ENCODE measurements at regions not wholly inside any gene's neighbourhood (a gene's known extent, or its start where the extent isn't known, plus 50 kb on each side); places are given as distances from the start of the nearest gene placed in this dataset.

GRCh38 chr6:110033101-110033500 lies 55.0 kb downstream of the GPR6 start:
- TF ChIP-seq USF1 (IDR thresholded peaks at IDR 0.05) (no peak), TEAD4 (IDR thresholded peaks at IDR 0.05) (no peak), CEBPB (IDR thresholded peaks at IDR 0.05) (no peak), TAF1 (IDR thresholded peaks at IDR 0.05; ENCODE audit: low read depth) (no peak), CREB1 (IDR thresholded peaks at IDR 0.05; ENCODE audit: low read depth) (no peak), YY1 (IDR thresholded peaks at IDR 0.05; ENCODE audit: low read depth) (no peak), TCF12 (IDR thresholded peaks at IDR 0.05; ENCODE audit: low read depth) (no peak), RAD21 (IDR thresholded peaks at IDR 0.05; ENCODE audit: low read depth) (no peak), EGR1 (IDR thresholded peaks at IDR 0.05) (no peak), NFIC (IDR thresholded peaks at IDR 0.05) (no peak), REST (IDR thresholded peaks at IDR 0.05; ENCODE audit: low read depth) (no peak), MAX (IDR thresholded peaks at IDR 0.05) (no peak)

- TF ChIP-seq FOXM1 (IDR thresholded peaks at IDR 0.05; ENCODE audit: borderline replicate concordance, low read depth) (no peak), TAF1 (IDR thresholded peaks at IDR 0.05; ENCODE audit: low read depth) (no peak), ZBTB7A (IDR thresholded peaks at IDR 0.05; ENCODE audit: low read depth) (no peak), NFIC (IDR thresholded peaks at IDR 0.05) (no peak), YY1 (IDR thresholded peaks at IDR 0.05; ENCODE audit: low read depth) (no peak), TCF12 (IDR thresholded peaks at IDR 0.05; ENCODE audit: low read depth) (no peak), TEAD4 (IDR thresholded peaks at IDR 0.05) (no peak), CEBPB (IDR thresholded peaks at IDR 0.05) (no peak), EP300 (IDR thresholded peaks at IDR 0.05; ENCODE audit: borderline replicate concordance) (no peak), REST (IDR thresholded peaks at IDR 0.05; ENCODE audit: low read depth) (no peak), EGR1 (IDR thresholded peaks at IDR 0.05) (no peak), RAD21 (IDR thresholded peaks at IDR 0.05; ENCODE audit: low read depth) (no peak), MAX (IDR thresholded peaks at IDR 0.05) (no peak), CREB1 (IDR thresholded peaks at IDR 0.05; ENCODE audit: low read depth) (no peak), USF1 (IDR thresholded peaks at IDR 0.05) (no peak)
These were observed 55.9 kb downstream of the GPR6 start for GRCh38 chr6:110033749-110034666.

GRCh38 chr6:110034667-110035036 lies 56.5 kb downstream of the GPR6 start:
- TF ChIP-seq NFIC (IDR thresholded peaks at IDR 0.05) (no peak), TCF12 (IDR thresholded peaks at IDR 0.05; ENCODE audit: low read depth) (no peak), EP300 (IDR thresholded peaks at IDR 0.05; ENCODE audit: borderline replicate concordance) (no peak), RAD21 (IDR thresholded peaks at IDR 0.05; ENCODE audit: low read depth) (no peak), TEAD4 (IDR thresholded peaks at IDR 0.05) (no peak), ZBTB7A (IDR thresholded peaks at IDR 0.05; ENCODE audit: low read depth) (no peak), TAF1 (IDR thresholded peaks at IDR 0.05; ENCODE audit: low read depth) (no peak), FOXM1 (IDR thresholded peaks at IDR 0.05; ENCODE audit: borderline replicate concordance, low read depth) (no peak), CREB1 (IDR thresholded peaks at IDR 0.05; ENCODE audit: low read depth) (no peak), REST (IDR thresholded peaks at IDR 0.05; ENCODE audit: low read depth) (no peak), CEBPB (IDR thresholded peaks at IDR 0.05) (no peak), EGR1 (IDR thresholded peaks at IDR 0.05) (no peak)

DNA sequence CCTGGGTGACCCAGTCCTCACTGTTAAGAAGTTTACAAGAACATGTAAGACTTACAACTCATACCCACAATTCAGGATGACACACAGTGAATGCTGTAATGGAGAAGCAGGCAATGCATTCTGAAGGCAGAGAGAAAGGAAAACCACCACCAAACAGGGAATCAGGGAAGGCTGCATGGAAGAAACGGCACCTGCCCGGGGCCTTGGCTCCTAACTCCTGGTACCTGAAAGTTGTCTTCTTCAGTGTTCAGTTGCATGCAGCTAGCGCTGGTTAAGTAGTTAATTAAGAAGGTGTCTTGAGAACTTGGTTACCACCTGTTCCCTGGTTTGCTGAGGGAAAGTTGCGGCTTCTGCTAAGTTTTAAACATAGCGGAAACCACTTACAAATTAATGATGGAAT lies 57.2 kb downstream of the GPR6 start:
- no peak for TF ChIP-seq TEAD4 (IDR thresholded peaks at IDR 0.05)
- TF ChIP-seq NFIC (IDR thresholded peaks at IDR 0.05): no peak
- TF ChIP-seq RAD21 (IDR thresholded peaks at IDR 0.05; ENCODE audit: low read depth): no peak
- no peak for TF ChIP-seq TCF12 (IDR thresholded peaks at IDR 0.05; ENCODE audit: low read depth)
- no peak for TF ChIP-seq TAF1 (IDR thresholded peaks at IDR 0.05; ENCODE audit: low read depth)
- TF ChIP-seq YY1 (IDR thresholded peaks at IDR 0.05; ENCODE audit: low read depth): no peak
- TF ChIP-seq FOXM1 (IDR thresholded peaks at IDR 0.05; ENCODE audit: borderline replicate concordance, low read depth): no peak
- TF ChIP-seq REST (IDR thresholded peaks at IDR 0.05; ENCODE audit: low read depth): no peak
- no peak for TF ChIP-seq CEBPB (IDR thresholded peaks at IDR 0.05)
- no peak for TF ChIP-seq CREB1 (IDR thresholded peaks at IDR 0.05; ENCODE audit: low read depth)
- TF ChIP-seq EP300 (IDR thresholded peaks at IDR 0.05; ENCODE audit: borderline replicate concordance): no peak
- TF ChIP-seq MAX (IDR thresholded peaks at IDR 0.05): no peak
- no peak for TF ChIP-seq USF1 (IDR thresholded peaks at IDR 0.05)
- no peak for TF ChIP-seq ZBTB7A (IDR thresholded peaks at IDR 0.05; ENCODE audit: low read depth)
- no peak for TF ChIP-seq EGR1 (IDR thresholded peaks at IDR 0.05)

Data from Ishikawa (cell line).